H1 (cell line): ENCODE measurements at regions not wholly inside any gene's neighbourhood (a gene's known extent, or its start where the extent isn't known, plus 50 kb on each side); places are given as distances from the start of the nearest gene placed in this dataset.

Source experiments
- CHD2 ChIP-seq: IDR thresholded peaks from 2 replicates; pipeline ENCODE4 v1.6.1; 2012; ENCODE audit warnings: low read length, improper control_type of control experiment
- EZH2 ChIP-seq: fragments of 200-600 bp; sonication (generic); IDR thresholded peaks from 2 replicates; pipeline ENCODE4 v1.7.1; 2012; ENCODE audit warnings: low read depth, mild to moderate bottlenecking, moderate library complexity, low read length, inconsistent platforms; ENCODE audit not compliant: severe bottlenecking
- GABPA ChIP-seq: IDR thresholded peaks from 2 replicates; pipeline ENCODE4 v1.6.1; 2011; ENCODE audit warnings: mild to moderate bottlenecking, low read length, moderate library complexity, borderline replicate concordance; ENCODE audit not compliant: insufficient read depth
- HDAC6 ChIP-seq: IDR thresholded peaks from one replicate; pipeline ENCODE4 v1.7.1; 2012; ENCODE audit warnings: low read depth, mild to moderate bottlenecking, inconsistent platforms, low read length, moderate library complexity
- KDM1A ChIP-seq: fragments of 200-600, 300-600 bp; sonication (generic); IDR thresholded peaks from 2 replicates; pipeline ENCODE4 v1.7.1; 2016; ENCODE audit warnings: mild to moderate bottlenecking, low read length, borderline replicate concordance
- POLR2AphosphoS5 ChIP-seq: IDR thresholded peaks from 2 replicates; pipeline ENCODE4 v1.6.1; 2011; ENCODE audit warnings: low read depth, low read length
- SP1 ChIP-seq: IDR thresholded peaks from 2 replicates; pipeline ENCODE4 v1.6.1; 2011; ENCODE audit warnings: low read depth, low read length
- TCF12 ChIP-seq: IDR thresholded peaks from 2 replicates; pipeline ENCODE4 v1.6.1; 2011; ENCODE audit warnings: low read depth, mild to moderate bottlenecking, low read length
- ZNF274 ChIP-seq: IDR thresholded peaks from 2 replicates; pipeline ENCODE4 v1.7.0; 2012; ENCODE audit warnings: low read length, borderline replicate concordance; ENCODE audit errors: extremely low read depth
- TF ChIP-seq, protein P1 (sequence below): IDR thresholded peaks from 2 replicates; pipeline ENCODE4 v1.6.1; 2011; ENCODE audit warnings: low read length, improper control_type of control experiment
- TF ChIP-seq, protein P2 (sequence below): IDR thresholded peaks from 2 replicates; pipeline ENCODE4 v1.6.1; 2012; ENCODE audit warnings: inconsistent platforms
- TF ChIP-seq, protein P3 (sequence below), 3 experiments: IDR thresholded peaks; 1 replicate in 2 of 3; 2 replicates in 1 of 3; pipeline versions ENCODE4 v1.5.1 to v1.6.1; 2011; ENCODE audit warnings: low read length in 3 of 3, mild to moderate bottlenecking in 3 of 3, inconsistent platforms in 2 of 3, low read depth in 1 of 3, moderate library complexity in 1 of 3; ENCODE audit not compliant: insufficient read depth in 1 of 3; ENCODE audit errors: control extremely low read depth in 1 of 3
- TF ChIP-seq, protein P4 (sequence below): IDR thresholded peaks from 2 replicates; pipeline ENCODE4 v1.6.1; 2012; ENCODE audit warnings: inconsistent platforms

DNA sequence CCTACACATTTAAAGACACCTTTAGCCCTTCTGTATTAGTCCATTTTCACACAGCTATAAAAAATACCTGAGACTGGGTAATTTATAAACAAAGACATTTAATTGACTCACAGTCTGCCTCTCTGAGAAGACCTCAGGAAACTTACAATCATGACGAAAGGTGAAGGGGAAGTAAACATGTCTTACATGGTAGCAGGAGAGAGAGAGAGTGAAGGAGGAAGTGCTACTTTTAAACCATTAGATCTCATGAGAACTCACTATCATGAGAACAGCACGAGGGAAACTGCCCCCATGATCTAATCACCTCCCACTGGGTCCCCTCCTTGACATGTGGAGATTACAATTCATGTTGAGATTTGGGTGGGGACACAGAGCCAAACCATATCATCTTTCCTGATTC lies 946.6 kb downstream of the SLC4A3 start:
- TF ChIP-seq, protein P1, sequence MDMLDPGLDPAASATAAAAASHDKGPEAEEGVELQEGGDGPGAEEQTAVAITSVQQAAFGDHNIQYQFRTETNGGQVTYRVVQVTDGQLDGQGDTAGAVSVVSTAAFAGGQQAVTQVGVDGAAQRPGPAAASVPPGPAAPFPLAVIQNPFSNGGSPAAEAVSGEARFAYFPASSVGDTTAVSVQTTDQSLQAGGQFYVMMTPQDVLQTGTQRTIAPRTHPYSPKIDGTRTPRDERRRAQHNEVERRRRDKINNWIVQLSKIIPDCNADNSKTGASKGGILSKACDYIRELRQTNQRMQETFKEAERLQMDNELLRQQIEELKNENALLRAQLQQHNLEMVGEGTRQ = no peak
- no peak for TF ChIP-seq CHD2
- TF ChIP-seq, protein P2, sequence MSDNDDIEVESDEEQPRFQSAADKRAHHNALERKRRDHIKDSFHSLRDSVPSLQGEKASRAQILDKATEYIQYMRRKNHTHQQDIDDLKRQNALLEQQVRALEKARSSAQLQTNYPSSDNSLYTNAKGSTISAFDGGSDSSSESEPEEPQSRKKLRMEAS = no peak
- no peak for TF ChIP-seq HDAC6
- TF ChIP-seq GABPA = no peak
- no peak for TF ChIP-seq POLR2AphosphoS5
- no peak for TF ChIP-seq TCF12
- TF ChIP-seq EZH2 = no peak
- no peak for TF ChIP-seq KDM1A
- TF ChIP-seq ZNF274 = no peak
- TF ChIP-seq, protein P3, sequence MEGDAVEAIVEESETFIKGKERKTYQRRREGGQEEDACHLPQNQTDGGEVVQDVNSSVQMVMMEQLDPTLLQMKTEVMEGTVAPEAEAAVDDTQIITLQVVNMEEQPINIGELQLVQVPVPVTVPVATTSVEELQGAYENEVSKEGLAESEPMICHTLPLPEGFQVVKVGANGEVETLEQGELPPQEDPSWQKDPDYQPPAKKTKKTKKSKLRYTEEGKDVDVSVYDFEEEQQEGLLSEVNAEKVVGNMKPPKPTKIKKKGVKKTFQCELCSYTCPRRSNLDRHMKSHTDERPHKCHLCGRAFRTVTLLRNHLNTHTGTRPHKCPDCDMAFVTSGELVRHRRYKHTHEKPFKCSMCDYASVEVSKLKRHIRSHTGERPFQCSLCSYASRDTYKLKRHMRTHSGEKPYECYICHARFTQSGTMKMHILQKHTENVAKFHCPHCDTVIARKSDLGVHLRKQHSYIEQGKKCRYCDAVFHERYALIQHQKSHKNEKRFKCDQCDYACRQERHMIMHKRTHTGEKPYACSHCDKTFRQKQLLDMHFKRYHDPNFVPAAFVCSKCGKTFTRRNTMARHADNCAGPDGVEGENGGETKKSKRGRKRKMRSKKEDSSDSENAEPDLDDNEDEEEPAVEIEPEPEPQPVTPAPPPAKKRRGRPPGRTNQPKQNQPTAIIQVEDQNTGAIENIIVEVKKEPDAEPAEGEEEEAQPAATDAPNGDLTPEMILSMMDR (IDR thresholded peaks at IDR 0.05; ENCODE audit: control extremely low read depth in 1 of 3, insufficient read depth in 1 of 3, low read depth in 1 of 3, low read length in 3 of 3) = no peak
- TF ChIP-seq SP1 = no peak
- TF ChIP-seq, protein P4, sequence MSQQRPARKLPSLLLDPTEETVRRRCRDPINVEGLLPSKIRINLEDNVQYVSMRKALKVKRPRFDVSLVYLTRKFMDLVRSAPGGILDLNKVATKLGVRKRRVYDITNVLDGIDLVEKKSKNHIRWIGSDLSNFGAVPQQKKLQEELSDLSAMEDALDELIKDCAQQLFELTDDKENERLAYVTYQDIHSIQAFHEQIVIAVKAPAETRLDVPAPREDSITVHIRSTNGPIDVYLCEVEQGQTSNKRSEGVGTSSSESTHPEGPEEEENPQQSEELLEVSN = no peak
